ENCODE measurements at regions not wholly inside any gene's neighbourhood (a gene's known extent, or its start where the extent isn't known, plus 50 kb on each side); places are given as distances from the start of the nearest gene placed in this dataset.

- Histone ChIP-seq H3K9me3 (no peaks in the 10 kb centered on the region), H3K36me3 (no peaks in the 10 kb centered on the region), H3K4me1 (ENCODE audit: insufficient read depth) (no peaks in the 10 kb centered on the region), H3K4me3 (no peak overlapping the region), H3K27ac (no peak overlapping the region), H3K27me3 (no peaks in the 10 kb centered on the region)
- intact Hi-C loops (cut with DNase I), result no loop called here
- no peak for DNase-seq
- 94 to 100% (median 95%) methylated on average over 1 of the region's 1 CpG for WGBS, 3 donors
- TF ChIP-seq POLR2A (IDR thresholded peaks at IDR 0.05) (no peak), EP300 (IDR thresholded peaks at IDR 0.05) (no peak), CTCF (IDR thresholded peaks at IDR 0.05) (no peak)
Observed at GRCh38 chr6:121800047-121800446, 364.6 kb downstream of the GJA1 start.

GRCh38 chr6:121806116-121806515 is 370.7 kb downstream of the GJA1 start:
- Histone ChIP-seq H3K9me3 (no peaks in the 10 kb centered on the region), H3K4me3 (no peak overlapping the region), H3K27ac (no peak overlapping the region), H3K36me3 (no peaks in the 10 kb centered on the region), H3K4me1 (ENCODE audit: insufficient read depth) (no peaks in the 10 kb centered on the region), H3K27me3 (no peaks in the 10 kb centered on the region)
- DNase-seq, result no peak
- intact Hi-C loops (cut with DNase I), result no loop called here
- TF ChIP-seq POLR2A (IDR thresholded peaks at IDR 0.05) (no peak), CTCF (IDR thresholded peaks at IDR 0.05) (no peak), EP300 (IDR thresholded peaks at IDR 0.05) (no peak)
- 91 to 96% (median 96%) methylated on average over 1 of the region's 1 CpG for WGBS, 3 donors

- 88 to 93% (median 89%) methylated on average over 3 of the region's 3 CpGs for WGBS, 3 donors
- Histone ChIP-seq H3K4me3 (no peak overlapping the region), H3K9me3 (no peaks in the 10 kb centered on the region), H3K36me3 (no peaks in the 10 kb centered on the region), H3K27me3 (no peaks in the 10 kb centered on the region), H3K27ac (no peak overlapping the region), H3K4me1 (ENCODE audit: insufficient read depth) (no peaks in the 10 kb centered on the region)
- DNase-seq, result no peak
- intact Hi-C loops (cut with DNase I), result no loop called here
- TF ChIP-seq EP300 (IDR thresholded peaks at IDR 0.05) (no peak), POLR2A (IDR thresholded peaks at IDR 0.05) (no peak), CTCF (IDR thresholded peaks at IDR 0.05) (no peak)
Observed at GRCh38 chr6:121809211-121809610, 373.8 kb downstream of the GJA1 start.

- Histone ChIP-seq H3K9me3 (no peaks in the 10 kb centered on the region), H3K4me3 (no peak overlapping the region), H3K36me3 (no peaks in the 10 kb centered on the region), H3K27ac (no peak overlapping the region), H3K4me1 (ENCODE audit: insufficient read depth) (no peaks in the 10 kb centered on the region), H3K27me3 (no peaks in the 10 kb centered on the region)
- intact Hi-C loops (cut with DNase I), result no loop called here
- 84 to 89% (median 88%) methylated on average over 7 of the region's 7 CpGs for WGBS, 3 donors
- no peak for DNase-seq
- TF ChIP-seq EP300 (IDR thresholded peaks at IDR 0.05) (no peak), CTCF (IDR thresholded peaks at IDR 0.05) (no peak), POLR2A (IDR thresholded peaks at IDR 0.05) (no peak)
Observed at GRCh38 chr6:121810158-121811032, 374.9 kb downstream of the GJA1 start.

All from ovary (tissue), 7 donors.